HepG2 (cell line): ENCODE measurements at regions not wholly inside any gene's neighbourhood (a gene's known extent, or its start where the extent isn't known, plus 50 kb on each side); places are given as distances from the start of the nearest gene placed in this dataset.

Experiments used
- SIN3A ChIP-seq: IDR thresholded peaks from 2 replicates; pipeline ENCODE4 v1.6.1; 2011; ENCODE audit warnings: low read depth, mild to moderate bottlenecking, control low read depth, low read length, borderline replicate concordance
- SMARCC2 ChIP-seq: fragments of 450-650 bp; IDR thresholded peaks from 2 replicates; pipeline ENCODE4 v1.6.1; 2017; ENCODE audit warnings: antibody characterized with exemption, mild to moderate bottlenecking
- ZBTB42 ChIP-seq: sonication (generic); formaldehyde crosslinking; IDR thresholded peaks from 2 replicates; pipeline ENCODE4 v1.5.0; 2020; ENCODE audit warnings: mild to moderate bottlenecking, missing genetic modification reagents
- ZNF138 ChIP-seq: sonication (generic); formaldehyde crosslinking; IDR thresholded peaks from 2 replicates; pipeline ENCODE4 v1.5.0; 2020; ENCODE audit warnings: mild to moderate bottlenecking, low read depth, missing genetic modification reagents
- ZNF20 ChIP-seq: sonication (generic); formaldehyde crosslinking; IDR thresholded peaks from 2 replicates; pipeline ENCODE4 v1.4.0; 2020; ENCODE audit warnings: mild to moderate bottlenecking, moderate library complexity, missing genetic modification reagents
- ZNF24 ChIP-seq: fragments of 450-650 bp; IDR thresholded peaks from 2 replicates; pipeline ENCODE4 v1.6.1; 2017; ENCODE audit warnings: antibody characterized with exemption, mild to moderate bottlenecking
- ZNF746 ChIP-seq: sonication (generic); formaldehyde crosslinking; IDR thresholded peaks from 2 replicates; pipeline ENCODE4 v1.8.0; 2022; ENCODE audit warnings: mild to moderate bottlenecking, missing genetic modification reagents
- TF ChIP-seq, protein P1 (sequence below): sonication (generic); formaldehyde crosslinking; IDR thresholded peaks from 2 replicates; pipeline ENCODE4 v1.4.0; 2020; ENCODE audit warnings: missing genetic modification reagents; ENCODE audit errors: not compliant biosample characterization
- TF ChIP-seq, protein P2 (sequence below): IDR thresholded peaks from 2 replicates; pipeline ENCODE4 v1.6.1; 2016; ENCODE audit warnings: missing compliant biosample characterization, missing genetic modification reagents, borderline replicate concordance
- TF ChIP-seq, protein P3 (sequence below): sonication (generic); formaldehyde crosslinking; IDR thresholded peaks from 2 replicates; pipeline ENCODE4 v1.4.0; 2020; ENCODE audit warnings: missing genetic modification reagents

DNA sequence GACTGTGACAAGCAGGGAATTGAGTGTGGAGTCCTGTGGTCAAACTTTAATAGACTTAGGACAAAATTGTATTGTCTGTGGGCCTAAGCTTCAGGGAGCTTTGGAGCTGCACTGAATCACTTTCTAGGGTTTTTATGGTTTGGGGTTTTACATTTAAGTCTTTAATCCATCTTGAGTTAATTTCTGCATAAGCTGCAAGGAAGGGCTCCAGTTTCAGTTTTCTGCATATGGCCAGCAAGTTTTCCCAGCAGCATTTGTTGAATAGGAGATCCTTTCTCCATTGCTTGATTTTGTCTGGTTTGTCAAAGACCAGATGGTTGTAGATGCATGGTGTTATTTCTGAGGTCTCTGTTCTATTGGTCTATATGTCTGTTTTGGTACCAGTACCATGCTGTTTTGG is 113.4 kb upstream of the NXT1 start (continued):
- TF ChIP-seq ZNF138 (CRISPR knock-in tag) (no peak), SIN3A (no peak), ZBTB42 (CRISPR knock-in tag) (no peak), ZNF20 (CRISPR knock-in tag) (no peak), ZNF24 (no peak), ZNF746 (CRISPR knock-in tag) (no peak), SMARCC2 (no peak)
- TF ChIP-seq, protein P1, sequence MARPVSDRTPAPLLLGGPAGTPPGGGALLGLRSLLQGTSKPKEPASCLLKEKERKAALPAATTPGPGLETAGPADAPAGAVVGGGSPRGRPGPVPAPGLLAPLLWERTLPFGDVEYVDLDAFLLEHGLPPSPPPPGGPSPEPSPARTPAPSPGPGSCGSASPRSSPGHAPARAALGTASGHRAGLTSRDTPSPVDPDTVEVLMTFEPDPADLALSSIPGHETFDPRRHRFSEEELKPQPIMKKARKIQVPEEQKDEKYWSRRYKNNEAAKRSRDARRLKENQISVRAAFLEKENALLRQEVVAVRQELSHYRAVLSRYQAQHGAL (CRISPR knock-in tag) = no peak
- TF ChIP-seq, protein P2, sequence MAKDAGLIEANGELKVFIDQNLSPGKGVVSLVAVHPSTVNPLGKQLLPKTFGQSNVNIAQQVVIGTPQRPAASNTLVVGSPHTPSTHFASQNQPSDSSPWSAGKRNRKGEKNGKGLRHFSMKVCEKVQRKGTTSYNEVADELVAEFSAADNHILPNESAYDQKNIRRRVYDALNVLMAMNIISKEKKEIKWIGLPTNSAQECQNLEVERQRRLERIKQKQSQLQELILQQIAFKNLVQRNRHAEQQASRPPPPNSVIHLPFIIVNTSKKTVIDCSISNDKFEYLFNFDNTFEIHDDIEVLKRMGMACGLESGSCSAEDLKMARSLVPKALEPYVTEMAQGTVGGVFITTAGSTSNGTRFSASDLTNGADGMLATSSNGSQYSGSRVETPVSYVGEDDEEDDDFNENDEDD = no peak
- TF ChIP-seq, protein P3, sequence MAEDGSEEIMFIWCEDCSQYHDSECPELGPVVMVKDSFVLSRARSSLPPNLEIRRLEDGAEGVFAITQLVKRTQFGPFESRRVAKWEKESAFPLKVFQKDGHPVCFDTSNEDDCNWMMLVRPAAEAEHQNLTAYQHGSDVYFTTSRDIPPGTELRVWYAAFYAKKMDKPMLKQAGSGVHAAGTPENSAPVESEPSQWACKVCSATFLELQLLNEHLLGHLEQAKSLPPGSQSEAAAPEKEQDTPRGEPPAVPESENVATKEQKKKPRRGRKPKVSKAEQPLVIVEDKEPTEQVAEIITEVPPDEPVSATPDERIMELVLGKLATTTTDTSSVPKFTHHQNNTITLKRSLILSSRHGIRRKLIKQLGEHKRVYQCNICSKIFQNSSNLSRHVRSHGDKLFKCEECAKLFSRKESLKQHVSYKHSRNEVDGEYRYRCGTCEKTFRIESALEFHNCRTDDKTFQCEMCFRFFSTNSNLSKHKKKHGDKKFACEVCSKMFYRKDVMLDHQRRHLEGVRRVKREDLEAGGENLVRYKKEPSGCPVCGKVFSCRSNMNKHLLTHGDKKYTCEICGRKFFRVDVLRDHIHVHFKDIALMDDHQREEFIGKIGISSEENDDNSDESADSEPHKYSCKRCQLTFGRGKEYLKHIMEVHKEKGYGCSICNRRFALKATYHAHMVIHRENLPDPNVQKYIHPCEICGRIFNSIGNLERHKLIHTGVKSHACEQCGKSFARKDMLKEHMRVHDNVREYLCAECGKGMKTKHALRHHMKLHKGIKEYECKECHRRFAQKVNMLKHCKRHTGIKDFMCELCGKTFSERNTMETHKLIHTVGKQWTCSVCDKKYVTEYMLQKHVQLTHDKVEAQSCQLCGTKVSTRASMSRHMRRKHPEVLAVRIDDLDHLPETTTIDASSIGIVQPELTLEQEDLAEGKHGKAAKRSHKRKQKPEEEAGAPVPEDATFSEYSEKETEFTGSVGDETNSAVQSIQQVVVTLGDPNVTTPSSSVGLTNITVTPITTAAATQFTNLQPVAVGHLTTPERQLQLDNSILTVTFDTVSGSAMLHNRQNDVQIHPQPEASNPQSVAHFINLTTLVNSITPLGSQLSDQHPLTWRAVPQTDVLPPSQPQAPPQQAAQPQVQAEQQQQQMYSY (CRISPR knock-in tag) = no peak
- TF ChIP-seq, all 625 proteins: peak for 0
